ENCODE measurements at regions not wholly inside any gene's neighbourhood (a gene's known extent, or its start where the extent isn't known, plus 50 kb on each side); places are given as distances from the start of the nearest gene placed in this dataset.

DNA sequence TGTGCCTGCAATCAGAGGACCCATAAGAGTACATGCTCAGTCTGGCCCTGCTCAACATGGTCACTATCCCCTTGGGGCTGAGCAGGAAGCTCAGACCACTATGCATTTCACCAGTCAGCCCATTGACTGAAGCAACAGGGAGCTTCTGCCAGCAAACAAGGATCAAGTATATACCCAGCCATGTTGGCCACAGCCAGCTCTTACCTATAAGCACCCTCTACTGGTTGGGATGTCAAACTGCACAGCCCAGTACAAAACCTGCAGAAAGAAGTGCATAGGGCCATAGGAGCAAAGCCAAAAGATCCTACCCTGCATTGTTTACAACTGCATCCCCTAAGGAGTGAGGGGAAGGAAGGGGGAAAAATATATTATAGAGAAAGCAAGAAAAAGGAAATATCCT, 214.4 kb upstream of the CPEB2 start:
- Histone ChIP-seq H4K20me1 (ENCODE audit: control insufficient read depth, extremely low read depth, insufficient read depth, low read length) (no peaks in the 10 kb centered on the region), H3K4me2 (ENCODE audit: control insufficient read depth, extremely low read depth, insufficient read depth, low read depth, low read length) (no peak overlapping the region), H3K27ac (ENCODE audit: control insufficient read depth, insufficient read depth, low read length) (no peak overlapping the region), H3K79me2 (ENCODE audit: control insufficient read depth, insufficient read depth, low read length) (no peaks in the 10 kb centered on the region), H3K9ac (ENCODE audit: control insufficient read depth, extremely low read depth, insufficient read depth, low read length) (no peak overlapping the region), H3K9me1 (ENCODE audit: control insufficient read depth, extremely low read depth, insufficient read depth, low read length) (no peaks in the 10 kb centered on the region), H3K4me3 (ENCODE audit: control insufficient read depth in 2 of 3, extremely low read depth in 1 of 3, insufficient read depth in 2 of 3, low read depth in 1 of 3, low read length in 3 of 3) (no peak overlapping the region), H3K9me3 (ENCODE audit: control insufficient read depth, low read depth, low read length) (no peaks in the 10 kb centered on the region), H2AFZ (ENCODE audit: control insufficient read depth, low read length) (no peak overlapping the region), H3K27me3 (ENCODE audit: control insufficient read depth, extremely low read depth, insufficient read depth, low read length) (no peaks in the 10 kb centered on the region), H3K4me1 (ENCODE audit: control insufficient read depth, extremely low read depth, insufficient read depth, low read length) (peaks cover 19% of the 10 kb centered on the region), H3K36me3 (ENCODE audit: control insufficient read depth in 2 of 2, extremely low read depth in 1 of 2, insufficient read depth in 2 of 2, low read length in 2 of 2) (no peaks in the 10 kb centered on the region)
- dilution Hi-C loops (cut with MboI; ENCODE audit: extremely low pct_ligation_motif_present, low sequenced_read_pairs), result no loop called here
- no peak for TF ChIP-seq EZH2 (IDR thresholded peaks at IDR 0.05; ENCODE audit: low read length)
- TF ChIP-seq, protein P1, sequence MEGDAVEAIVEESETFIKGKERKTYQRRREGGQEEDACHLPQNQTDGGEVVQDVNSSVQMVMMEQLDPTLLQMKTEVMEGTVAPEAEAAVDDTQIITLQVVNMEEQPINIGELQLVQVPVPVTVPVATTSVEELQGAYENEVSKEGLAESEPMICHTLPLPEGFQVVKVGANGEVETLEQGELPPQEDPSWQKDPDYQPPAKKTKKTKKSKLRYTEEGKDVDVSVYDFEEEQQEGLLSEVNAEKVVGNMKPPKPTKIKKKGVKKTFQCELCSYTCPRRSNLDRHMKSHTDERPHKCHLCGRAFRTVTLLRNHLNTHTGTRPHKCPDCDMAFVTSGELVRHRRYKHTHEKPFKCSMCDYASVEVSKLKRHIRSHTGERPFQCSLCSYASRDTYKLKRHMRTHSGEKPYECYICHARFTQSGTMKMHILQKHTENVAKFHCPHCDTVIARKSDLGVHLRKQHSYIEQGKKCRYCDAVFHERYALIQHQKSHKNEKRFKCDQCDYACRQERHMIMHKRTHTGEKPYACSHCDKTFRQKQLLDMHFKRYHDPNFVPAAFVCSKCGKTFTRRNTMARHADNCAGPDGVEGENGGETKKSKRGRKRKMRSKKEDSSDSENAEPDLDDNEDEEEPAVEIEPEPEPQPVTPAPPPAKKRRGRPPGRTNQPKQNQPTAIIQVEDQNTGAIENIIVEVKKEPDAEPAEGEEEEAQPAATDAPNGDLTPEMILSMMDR (optimal IDR thresholded peaks at IDR 0.05 in 1 of 3, IDR thresholded peaks at IDR 0.05 in 1 of 3, conservative IDR thresholded peaks at IDR 0.05 in 1 of 3; ENCODE audit: extremely low read depth in 1 of 3, insufficient read depth in 2 of 3, low read length in 3 of 3), result peak; percentile 64 to 67 (median 65)
- DNase-seq (ENCODE audit: low read depth, low spot score) (no peak), FAIRE-seq (peak; percentile 74)

DNA sequence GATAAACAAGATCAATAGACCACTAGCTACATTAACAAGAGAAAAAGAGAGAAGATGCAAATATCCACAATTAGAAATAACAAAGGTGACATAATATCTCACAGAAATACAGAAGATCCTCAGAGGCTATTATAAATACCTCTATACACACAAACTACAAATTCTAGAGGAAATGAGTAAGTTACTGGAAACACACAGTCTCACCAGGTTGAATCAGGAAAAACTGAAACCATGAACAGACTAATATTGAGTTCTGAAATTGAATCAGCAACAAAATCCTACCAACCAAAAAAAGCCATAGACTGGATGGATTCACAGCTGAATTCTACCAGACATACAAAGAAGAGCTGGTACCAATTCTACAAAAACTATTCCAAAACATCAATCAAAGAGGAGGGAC, 211.8 kb upstream of the CPEB2 start:
- dilution Hi-C loops (cut with MboI; ENCODE audit: extremely low pct_ligation_motif_present, low sequenced_read_pairs), result no loop called here
- no peak for FAIRE-seq
- no peaks in the 10 kb centered on the region for H3K9me3 ChIP-seq (ENCODE audit: control insufficient read depth, low read depth, low read length)

More for the DNA sequence above, 211.8 kb upstream of the CPEB2 start:
- TF ChIP-seq, protein P1 (optimal IDR thresholded peaks at IDR 0.05 in 1 of 3, IDR thresholded peaks at IDR 0.05 in 1 of 3, conservative IDR thresholded peaks at IDR 0.05 in 1 of 3; ENCODE audit: extremely low read depth in 1 of 3, insufficient read depth in 2 of 3, low read length in 3 of 3), result no peak
- no peak for TF ChIP-seq EZH2 (IDR thresholded peaks at IDR 0.05; ENCODE audit: low read length)
- Histone ChIP-seq H3K9ac (ENCODE audit: control insufficient read depth, extremely low read depth, insufficient read depth, low read length) (no peak overlapping the region), H2AFZ (ENCODE audit: control insufficient read depth, low read length) (peak overlapping the region; percentile 19), H3K79me2 (ENCODE audit: control insufficient read depth, insufficient read depth, low read length) (no peaks in the 10 kb centered on the region), H3K27ac (ENCODE audit: control insufficient read depth, insufficient read depth, low read length) (no peak overlapping the region), H3K27me3 (ENCODE audit: control insufficient read depth, extremely low read depth, insufficient read depth, low read length) (no peaks in the 10 kb centered on the region), H3K9me1 (ENCODE audit: control insufficient read depth, extremely low read depth, insufficient read depth, low read length) (no peaks in the 10 kb centered on the region), H4K20me1 (ENCODE audit: control insufficient read depth, extremely low read depth, insufficient read depth, low read length) (no peaks in the 10 kb centered on the region), H3K4me2 (ENCODE audit: control insufficient read depth, extremely low read depth, insufficient read depth, low read depth, low read length) (no peak overlapping the region), H3K4me3 (ENCODE audit: control insufficient read depth in 2 of 3, extremely low read depth in 1 of 3, insufficient read depth in 2 of 3, low read depth in 1 of 3, low read length in 3 of 3) (no peak overlapping the region), H3K4me1 (ENCODE audit: control insufficient read depth, extremely low read depth, insufficient read depth, low read length) (peaks cover 14% of the 10 kb centered on the region), H3K36me3 (ENCODE audit: control insufficient read depth in 2 of 2, extremely low read depth in 1 of 2, insufficient read depth in 2 of 2, low read length in 2 of 2) (no peaks in the 10 kb centered on the region)
- no peak for DNase-seq (ENCODE audit: low read depth, low spot score)
